HEK293 (cell line): ENCODE measurements at regions not wholly inside any gene's neighbourhood (a gene's known extent, or its start where the extent isn't known, plus 50 kb on each side); places are given as distances from the start of the nearest gene placed in this dataset.

ENCODE experiments used
- CTCF ChIA-PET: fragments of 350-600 bp; formaldehyde crosslinking; extraction: SDS; loops from one replicate; lab custom pipeline; 2021; ENCODE audit warnings: antibody characterized with exemption; lab: Yijun Ruan, JAX
- POLR2A ChIA-PET: fragments of 300-600 bp; formaldehyde crosslinking; extraction: SDS; loops from one replicate; lab custom pipeline; 2020; ENCODE audit warnings: antibody characterized with exemption, inconsistent platforms; lab: Yijun Ruan, JAX
- H3K27ac ChIP-seq: fragments of 200-500 bp; sonication (Bioruptor generic); 2 replicates; pipeline ENCODE4 v1.5.1; 2014; ENCODE audit warnings: low read depth, low read length, control low read depth, inconsistent platforms; ENCODE audit errors: extremely low read depth
- H3K36me3 ChIP-seq, 2 experiments: fragments of 200-500 bp in 1 of 2; sonication (Bioruptor generic) in 1 of 2; 1 replicate in 1 of 2; 2 replicates in 1 of 2; pipeline ENCODE4 v1.5.1; 2014 to 2017; ENCODE audit warnings: inconsistent platforms in 2 of 2, low read length in 2 of 2; ENCODE audit not compliant: control insufficient read depth in 2 of 2, insufficient read depth in 1 of 2
- H3K4me1 ChIP-seq: fragments of 200-500 bp; sonication (Bioruptor generic); 2 replicates; pipeline ENCODE4 v1.5.1; 2014; ENCODE audit warnings: mild to moderate bottlenecking, low read length, inconsistent platforms; ENCODE audit not compliant: control insufficient read depth, insufficient read depth
- H3K4me3 ChIP-seq: 2 replicates; pipeline ENCODE4 v1.5.1; 2011; ENCODE audit warnings: low read depth, mild to moderate bottlenecking, control low read depth, low read length, moderate library complexity
- H3K9me3 ChIP-seq: fragments of 200-500 bp; sonication (Bioruptor generic); 2 replicates; pipeline ENCODE4 v1.5.1; 2014; ENCODE audit warnings: low read depth, low read length, inconsistent platforms; ENCODE audit not compliant: control insufficient read depth, insufficient read depth
- KLF16 ChIP-seq: fragments of 450-650 bp; formaldehyde crosslinking; IDR thresholded peaks from 2 replicates; pipeline ENCODE4 v1.5.1; 2017; ENCODE audit warnings: missing biosample characterization, missing genetic modification characterization
- MEIS1 ChIP-seq: sonication (generic); formaldehyde crosslinking; IDR thresholded peaks from 2 replicates; pipeline ENCODE4 v1.8.1; 2022; ENCODE audit warnings: missing genetic modification reagents, mild to moderate bottlenecking, borderline replicate concordance
- SALL2 ChIP-seq: fragments of 450-650 bp; formaldehyde crosslinking; IDR thresholded peaks from 2 replicates; pipeline ENCODE4 v1.5.0; 2017; ENCODE audit warnings: missing biosample characterization, mild to moderate bottlenecking, missing genetic modification characterization, borderline replicate concordance
- ZFHX2 ChIP-seq: fragments of 450-650 bp; formaldehyde crosslinking; conservative IDR thresholded peaks from 2 replicates; pipeline ENCODE4 v1.5.1; 2016; ENCODE audit warnings: missing biosample characterization, missing genetic modification characterization
- ZFP41 ChIP-seq: fragments of 450-650 bp; formaldehyde crosslinking; IDR thresholded peaks from 2 replicates; pipeline ENCODE4 v1.5.1; 2016; ENCODE audit warnings: missing biosample characterization, missing genetic modification characterization, borderline replicate concordance
- ZNF16 ChIP-seq: fragments of 450-650 bp; formaldehyde crosslinking; IDR thresholded peaks from 2 replicates; pipeline ENCODE4 v1.5.1; 2016; ENCODE audit warnings: low read depth, missing biosample characterization, missing genetic modification characterization
- ZNF2 ChIP-seq: fragments of 450-650 bp; formaldehyde crosslinking; IDR thresholded peaks from 2 replicates; pipeline ENCODE4 v1.5.1; 2016; ENCODE audit warnings: missing biosample characterization, missing genetic modification characterization
- ZNF266 ChIP-seq: fragments of 450-650 bp; formaldehyde crosslinking; IDR thresholded peaks from 2 replicates; pipeline ENCODE4 v1.5.1; 2016; ENCODE audit warnings: missing biosample characterization, missing genetic modification characterization, low read depth
- ZNF416 ChIP-seq: fragments of 450-650 bp; formaldehyde crosslinking; IDR thresholded peaks from 2 replicates; pipeline ENCODE4 v1.5.1; 2016; ENCODE audit warnings: missing biosample characterization, missing genetic modification characterization
- ZNF433 ChIP-seq: fragments of 450-650 bp; formaldehyde crosslinking; IDR thresholded peaks from 2 replicates; pipeline ENCODE4 v1.5.1; 2016; ENCODE audit warnings: missing biosample characterization, missing genetic modification characterization, low read depth
- ZNF501 ChIP-seq: fragments of 450-650 bp; formaldehyde crosslinking; IDR thresholded peaks from 2 replicates; pipeline ENCODE4 v1.5.1; 2016; ENCODE audit warnings: missing biosample characterization, missing genetic modification characterization
- ZNF548 ChIP-seq: fragments of 450-650 bp; formaldehyde crosslinking; IDR thresholded peaks from 2 replicates; pipeline ENCODE4 v1.5.1; 2016; ENCODE audit warnings: missing biosample characterization, missing genetic modification characterization
- ZNF555 ChIP-seq: fragments of 450-650 bp; formaldehyde crosslinking; conservative IDR thresholded peaks from 2 replicates; pipeline ENCODE4 v1.5.1; 2017; ENCODE audit warnings: missing biosample characterization, mild to moderate bottlenecking, missing genetic modification characterization, inconsistent platforms
- TF ChIP-seq, protein P1 (sequence below): fragments of 450-650 bp; formaldehyde crosslinking; IDR thresholded peaks from 2 replicates; pipeline ENCODE4 v1.5.1; 2016; ENCODE audit warnings: missing biosample characterization, missing genetic modification characterization
- TF ChIP-seq, protein P2 (sequence below): fragments of 450-650 bp; formaldehyde crosslinking; IDR thresholded peaks from 2 replicates; pipeline ENCODE4 v1.5.1; 2017; ENCODE audit warnings: missing biosample characterization, missing genetic modification characterization
- TF ChIP-seq, protein P3 (sequence below): fragments of 450-650 bp; formaldehyde crosslinking; IDR thresholded peaks from 2 replicates; pipeline ENCODE4 v1.5.1; 2016; ENCODE audit warnings: missing biosample characterization, missing genetic modification characterization, low read depth
- TF ChIP-seq, protein P4 (sequence below): fragments of 450-650 bp; formaldehyde crosslinking; IDR thresholded peaks from 2 replicates; pipeline ENCODE4 v1.5.1; 2016; ENCODE audit warnings: missing biosample characterization, missing genetic modification characterization, borderline replicate concordance
- TF ChIP-seq, protein P5 (sequence below): fragments of 450-650 bp; formaldehyde crosslinking; IDR thresholded peaks from 2 replicates; pipeline ENCODE4 v1.5.1; 2016; ENCODE audit warnings: missing biosample characterization, missing genetic modification characterization
- TF ChIP-seq, protein P6 (sequence below): sonication (generic); formaldehyde crosslinking; IDR thresholded peaks from 2 replicates; pipeline ENCODE4 v1.8.1; 2022; ENCODE audit warnings: mild to moderate bottlenecking, moderate library complexity, missing genetic modification reagents

DNA sequence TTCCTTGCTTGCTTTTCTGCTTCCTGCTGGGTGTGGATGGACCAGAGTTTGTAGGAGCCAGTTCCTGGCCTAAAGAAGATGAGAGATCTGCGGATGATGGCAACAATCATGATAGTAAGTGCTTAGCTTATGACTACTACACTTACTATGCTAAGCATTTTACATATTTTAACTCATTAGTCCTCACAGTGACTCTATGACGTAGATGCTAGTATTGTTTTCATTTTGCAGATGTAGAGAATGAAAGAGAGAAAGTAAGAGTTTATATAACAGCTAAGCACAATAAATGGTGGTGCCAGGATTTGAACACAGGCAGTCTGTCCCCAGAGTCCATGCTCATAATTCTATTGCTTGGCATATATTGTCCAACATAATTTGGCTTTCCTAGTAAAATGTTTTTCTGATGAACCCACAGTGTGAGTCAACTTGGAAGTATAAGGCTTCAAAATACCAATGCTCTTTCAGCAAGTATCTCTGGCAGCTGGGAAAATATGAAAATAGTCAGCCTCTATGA, 363.2 kb upstream of the DDHD1 start:
- no peak overlapping the region for H3K4me3 ChIP-seq

DNA sequence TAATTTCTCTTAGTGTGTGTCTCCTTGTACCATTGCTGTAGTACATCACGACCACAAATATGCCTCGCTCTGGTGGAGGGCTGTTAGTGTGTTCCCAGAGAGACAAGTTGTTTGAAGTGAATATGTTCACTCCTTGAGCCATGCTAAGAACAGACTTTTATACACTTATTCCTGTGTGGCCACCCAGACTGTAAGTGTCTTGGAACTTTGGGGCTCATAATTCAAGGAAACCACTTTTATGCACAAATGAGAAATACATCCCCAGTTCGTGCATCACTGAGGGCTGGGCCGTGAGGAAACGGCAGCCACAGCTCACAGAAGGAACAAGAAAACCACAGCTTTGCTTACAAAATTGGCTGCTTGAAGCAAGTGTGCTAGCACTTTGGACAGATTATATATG, 362.2 kb upstream of the DDHD1 start:
- H3K27ac ChIP-seq, result no peak overlapping the region
- ChIA-PET CTCF (interaction anchor here (0.6 kb wide), 1 partner anchor 1305 kb away, joined by 3 read pairs; no protein-coding TSS in a partner anchor), POLR2A (no interaction called here)
- no peak overlapping the region for H3K4me3 ChIP-seq
- H3K36me3 ChIP-seq, result no peaks in the 10 kb centered on the region
- TF ChIP-seq ZNF416 (tag by site-specific recombination) (no peak), ZNF266 (tag by site-specific recombination) (no peak), ZNF16 (tag by site-specific recombination) (no peak), ZNF501 (no peak), MEIS1 (no peak), ZFP41 (tag by site-specific recombination) (no peak), KLF16 (tag by site-specific recombination) (no peak), ZNF555 (tag by site-specific recombination) (no peak), SALL2 (no peak)
- TF ChIP-seq, protein P1, sequence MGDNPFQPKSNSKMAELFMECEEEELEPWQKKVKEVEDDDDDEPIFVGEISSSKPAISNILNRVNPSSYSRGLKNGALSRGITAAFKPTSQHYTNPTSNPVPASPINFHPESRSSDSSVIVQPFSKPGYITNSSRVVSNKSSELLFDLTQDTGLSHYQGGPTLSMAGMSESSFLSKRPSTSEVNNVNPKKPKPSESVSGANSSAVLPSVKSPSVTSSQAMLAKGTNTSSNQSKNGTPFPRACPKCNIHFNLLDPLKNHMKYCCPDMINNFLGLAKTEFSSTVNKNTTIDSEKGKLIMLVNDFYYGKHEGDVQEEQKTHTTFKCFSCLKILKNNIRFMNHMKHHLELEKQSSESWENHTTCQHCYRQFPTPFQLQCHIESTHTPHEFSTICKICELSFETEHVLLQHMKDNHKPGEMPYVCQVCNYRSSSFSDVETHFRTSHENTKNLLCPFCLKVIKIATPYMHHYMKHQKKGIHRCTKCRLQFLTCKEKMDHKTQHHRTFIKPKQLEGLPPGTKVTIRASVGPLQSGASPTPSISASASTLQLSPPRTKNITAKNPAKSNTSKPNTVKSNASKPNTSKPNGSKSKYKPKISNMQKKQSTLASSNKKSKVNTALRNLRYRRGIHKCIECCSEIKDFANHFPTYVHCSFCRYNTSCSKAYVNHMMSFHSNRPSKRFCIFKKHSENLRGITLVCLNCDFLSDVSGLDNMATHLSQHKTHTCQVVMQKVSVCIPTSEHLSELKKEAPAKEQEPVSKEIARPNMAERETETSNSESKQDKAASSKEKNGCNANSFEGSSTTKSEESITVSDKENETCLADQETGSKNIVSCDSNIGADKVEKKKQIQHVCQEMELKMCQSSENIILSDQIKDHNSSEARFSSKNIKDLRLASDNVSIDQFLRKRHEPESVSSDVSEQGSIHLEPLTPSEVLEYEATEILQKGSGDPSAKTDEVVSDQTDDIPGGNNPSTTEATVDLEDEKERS, result no peak
- TF ChIP-seq, protein P2, sequence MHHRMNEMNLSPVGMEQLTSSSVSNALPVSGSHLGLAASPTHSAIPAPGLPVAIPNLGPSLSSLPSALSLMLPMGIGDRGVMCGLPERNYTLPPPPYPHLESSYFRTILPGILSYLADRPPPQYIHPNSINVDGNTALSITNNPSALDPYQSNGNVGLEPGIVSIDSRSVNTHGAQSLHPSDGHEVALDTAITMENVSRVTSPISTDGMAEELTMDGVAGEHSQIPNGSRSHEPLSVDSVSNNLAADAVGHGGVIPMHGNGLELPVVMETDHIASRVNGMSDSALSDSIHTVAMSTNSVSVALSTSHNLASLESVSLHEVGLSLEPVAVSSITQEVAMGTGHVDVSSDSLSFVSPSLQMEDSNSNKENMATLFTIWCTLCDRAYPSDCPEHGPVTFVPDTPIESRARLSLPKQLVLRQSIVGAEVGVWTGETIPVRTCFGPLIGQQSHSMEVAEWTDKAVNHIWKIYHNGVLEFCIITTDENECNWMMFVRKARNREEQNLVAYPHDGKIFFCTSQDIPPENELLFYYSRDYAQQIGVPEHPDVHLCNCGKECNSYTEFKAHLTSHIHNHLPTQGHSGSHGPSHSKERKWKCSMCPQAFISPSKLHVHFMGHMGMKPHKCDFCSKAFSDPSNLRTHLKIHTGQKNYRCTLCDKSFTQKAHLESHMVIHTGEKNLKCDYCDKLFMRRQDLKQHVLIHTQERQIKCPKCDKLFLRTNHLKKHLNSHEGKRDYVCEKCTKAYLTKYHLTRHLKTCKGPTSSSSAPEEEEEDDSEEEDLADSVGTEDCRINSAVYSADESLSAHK (tag by site-specific recombination), result no peak
- no peaks in the 10 kb centered on the region for H3K9me3 ChIP-seq
- H3K4me1 ChIP-seq, result no peaks in the 10 kb centered on the region

More for the DNA sequence above, 363.2 kb upstream of the DDHD1 start:
- no peak overlapping the region for H3K27ac ChIP-seq
- no peaks in the 10 kb centered on the region for H3K36me3 ChIP-seq
- ChIA-PET POLR2A (no interaction called here), CTCF (interaction anchor here (0.6 kb wide), 1 partner anchor 139 kb away, joined by 3 read pairs; no protein-coding TSS in a partner anchor)
- TF ChIP-seq ZFHX2 (tag by site-specific recombination) (no peak), ZNF433 (tag by site-specific recombination) (no peak), ZNF2 (no peak), ZNF548 (no peak)
- TF ChIP-seq, protein P3, sequence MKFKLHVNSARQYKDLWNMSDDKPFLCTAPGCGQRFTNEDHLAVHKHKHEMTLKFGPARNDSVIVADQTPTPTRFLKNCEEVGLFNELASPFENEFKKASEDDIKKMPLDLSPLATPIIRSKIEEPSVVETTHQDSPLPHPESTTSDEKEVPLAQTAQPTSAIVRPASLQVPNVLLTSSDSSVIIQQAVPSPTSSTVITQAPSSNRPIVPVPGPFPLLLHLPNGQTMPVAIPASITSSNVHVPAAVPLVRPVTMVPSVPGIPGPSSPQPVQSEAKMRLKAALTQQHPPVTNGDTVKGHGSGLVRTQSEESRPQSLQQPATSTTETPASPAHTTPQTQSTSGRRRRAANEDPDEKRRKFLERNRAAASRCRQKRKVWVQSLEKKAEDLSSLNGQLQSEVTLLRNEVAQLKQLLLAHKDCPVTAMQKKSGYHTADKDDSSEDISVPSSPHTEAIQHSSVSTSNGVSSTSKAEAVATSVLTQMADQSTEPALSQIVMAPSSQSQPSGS (tag by site-specific recombination), result no peak
- TF ChIP-seq, protein P4, sequence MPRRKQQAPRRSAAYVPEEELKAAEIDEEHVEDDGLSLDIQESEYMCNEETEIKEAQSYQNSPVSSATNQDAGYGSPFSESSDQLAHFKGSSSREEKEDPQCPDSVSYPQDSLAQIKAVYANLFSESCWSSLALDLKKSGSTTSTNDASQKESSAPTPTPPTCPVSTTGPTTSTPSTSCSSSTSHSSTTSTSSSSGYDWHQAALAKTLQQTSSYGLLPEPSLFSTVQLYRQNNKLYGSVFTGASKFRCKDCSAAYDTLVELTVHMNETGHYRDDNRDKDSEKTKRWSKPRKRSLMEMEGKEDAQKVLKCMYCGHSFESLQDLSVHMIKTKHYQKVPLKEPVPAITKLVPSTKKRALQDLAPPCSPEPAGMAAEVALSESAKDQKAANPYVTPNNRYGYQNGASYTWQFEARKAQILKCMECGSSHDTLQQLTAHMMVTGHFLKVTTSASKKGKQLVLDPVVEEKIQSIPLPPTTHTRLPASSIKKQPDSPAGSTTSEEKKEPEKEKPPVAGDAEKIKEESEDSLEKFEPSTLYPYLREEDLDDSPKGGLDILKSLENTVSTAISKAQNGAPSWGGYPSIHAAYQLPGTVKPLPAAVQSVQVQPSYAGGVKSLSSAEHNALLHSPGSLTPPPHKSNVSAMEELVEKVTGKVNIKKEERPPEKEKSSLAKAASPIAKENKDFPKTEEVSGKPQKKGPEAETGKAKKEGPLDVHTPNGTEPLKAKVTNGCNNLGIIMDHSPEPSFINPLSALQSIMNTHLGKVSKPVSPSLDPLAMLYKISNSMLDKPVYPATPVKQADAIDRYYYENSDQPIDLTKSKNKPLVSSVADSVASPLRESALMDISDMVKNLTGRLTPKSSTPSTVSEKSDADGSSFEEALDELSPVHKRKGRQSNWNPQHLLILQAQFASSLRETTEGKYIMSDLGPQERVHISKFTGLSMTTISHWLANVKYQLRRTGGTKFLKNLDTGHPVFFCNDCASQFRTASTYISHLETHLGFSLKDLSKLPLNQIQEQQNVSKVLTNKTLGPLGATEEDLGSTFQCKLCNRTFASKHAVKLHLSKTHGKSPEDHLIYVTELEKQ, result no peak
- TF ChIP-seq, protein P5, sequence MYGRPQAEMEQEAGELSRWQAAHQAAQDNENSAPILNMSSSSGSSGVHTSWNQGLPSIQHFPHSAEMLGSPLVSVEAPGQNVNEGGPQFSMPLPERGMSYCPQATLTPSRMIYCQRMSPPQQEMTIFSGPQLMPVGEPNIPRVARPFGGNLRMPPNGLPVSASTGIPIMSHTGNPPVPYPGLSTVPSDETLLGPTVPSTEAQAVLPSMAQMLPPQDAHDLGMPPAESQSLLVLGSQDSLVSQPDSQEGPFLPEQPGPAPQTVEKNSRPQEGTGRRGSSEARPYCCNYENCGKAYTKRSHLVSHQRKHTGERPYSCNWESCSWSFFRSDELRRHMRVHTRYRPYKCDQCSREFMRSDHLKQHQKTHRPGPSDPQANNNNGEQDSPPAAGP (tag by site-specific recombination), result no peak
- TF ChIP-seq, protein P6, sequence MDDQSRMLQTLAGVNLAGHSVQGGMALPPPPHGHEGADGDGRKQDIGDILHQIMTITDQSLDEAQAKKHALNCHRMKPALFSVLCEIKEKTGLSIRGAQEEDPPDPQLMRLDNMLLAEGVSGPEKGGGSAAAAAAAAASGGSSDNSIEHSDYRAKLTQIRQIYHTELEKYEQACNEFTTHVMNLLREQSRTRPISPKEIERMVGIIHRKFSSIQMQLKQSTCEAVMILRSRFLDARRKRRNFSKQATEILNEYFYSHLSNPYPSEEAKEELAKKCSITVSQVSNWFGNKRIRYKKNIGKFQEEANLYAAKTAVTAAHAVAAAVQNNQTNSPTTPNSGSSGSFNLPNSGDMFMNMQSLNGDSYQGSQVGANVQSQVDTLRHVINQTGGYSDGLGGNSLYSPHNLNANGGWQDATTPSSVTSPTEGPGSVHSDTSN (CRISPR knock-in tag), result no peak
- H3K9me3 ChIP-seq, result no peaks in the 10 kb centered on the region
- no peaks in the 10 kb centered on the region for H3K4me1 ChIP-seq
